HEK293 (cell line): ENCODE measurements at regions not wholly inside any gene's neighbourhood (a gene's known extent, or its start where the extent isn't known, plus 50 kb on each side); places are given as distances from the start of the nearest gene placed in this dataset.
A peak's percentile ranks its signal among the peaks of the same experiment; 100 is the strongest.

Source experiments
- CTCF ChIA-PET: fragments of 350-600 bp; formaldehyde crosslinking; extraction: SDS; loops from one replicate; lab custom pipeline; 2021; ENCODE audit warnings: antibody characterized with exemption; lab: Yijun Ruan, JAX
- POLR2A ChIA-PET: fragments of 300-600 bp; formaldehyde crosslinking; extraction: SDS; loops from one replicate; lab custom pipeline; 2020; ENCODE audit warnings: antibody characterized with exemption, inconsistent platforms; lab: Yijun Ruan, JAX
- H3K27ac ChIP-seq: fragments of 200-500 bp; sonication (Bioruptor generic); 2 replicates; pipeline ENCODE4 v1.5.1; 2014; ENCODE audit warnings: low read depth, low read length, control low read depth, inconsistent platforms; ENCODE audit errors: extremely low read depth
- H3K36me3 ChIP-seq, 2 experiments: fragments of 200-500 bp in 1 of 2; sonication (Bioruptor generic) in 1 of 2; 1 replicate in 1 of 2; 2 replicates in 1 of 2; pipeline ENCODE4 v1.5.1; 2014 to 2017; ENCODE audit warnings: inconsistent platforms in 2 of 2, low read length in 2 of 2; ENCODE audit not compliant: control insufficient read depth in 2 of 2, insufficient read depth in 1 of 2
- H3K4me1 ChIP-seq: fragments of 200-500 bp; sonication (Bioruptor generic); 2 replicates; pipeline ENCODE4 v1.5.1; 2014; ENCODE audit warnings: mild to moderate bottlenecking, low read length, inconsistent platforms; ENCODE audit not compliant: control insufficient read depth, insufficient read depth
- H3K4me3 ChIP-seq: 2 replicates; pipeline ENCODE4 v1.5.1; 2011; ENCODE audit warnings: low read depth, mild to moderate bottlenecking, control low read depth, low read length, moderate library complexity
- H3K9me3 ChIP-seq: fragments of 200-500 bp; sonication (Bioruptor generic); 2 replicates; pipeline ENCODE4 v1.5.1; 2014; ENCODE audit warnings: low read depth, low read length, inconsistent platforms; ENCODE audit not compliant: control insufficient read depth, insufficient read depth
- PRDM6 ChIP-seq: fragments of 450-650 bp; formaldehyde crosslinking; IDR thresholded peaks from 2 replicates; pipeline ENCODE4 v1.5.1; 2017; ENCODE audit warnings: missing biosample characterization, missing genetic modification characterization
- RBAK ChIP-seq: fragments of 450-650 bp; formaldehyde crosslinking; IDR thresholded peaks from 2 replicates; pipeline ENCODE4 v1.5.1; 2016; ENCODE audit warnings: missing biosample characterization, missing genetic modification characterization
- SCRT2 ChIP-seq: fragments of 450-650 bp; formaldehyde crosslinking; IDR thresholded peaks from 2 replicates; pipeline ENCODE4 v1.5.1; 2016; ENCODE audit warnings: missing biosample characterization, missing genetic modification characterization
- SP2 ChIP-seq: fragments of 450-650 bp; formaldehyde crosslinking; IDR thresholded peaks from 2 replicates; pipeline ENCODE4 v1.5.1; 2016; ENCODE audit warnings: missing biosample characterization, missing genetic modification characterization
- YY1 ChIP-seq: fragments of 450-650 bp; formaldehyde crosslinking; IDR thresholded peaks from 2 replicates; pipeline ENCODE4 v1.5.1; 2018; ENCODE audit warnings: missing biosample characterization, missing genetic modification characterization
- ZBTB1 ChIP-seq: fragments of 450-650 bp; formaldehyde crosslinking; IDR thresholded peaks from 2 replicates; pipeline ENCODE4 v1.5.1; 2016; ENCODE audit warnings: missing biosample characterization, missing genetic modification characterization
- ZBTB20 ChIP-seq: fragments of 450-650 bp; formaldehyde crosslinking; IDR thresholded peaks from 2 replicates; pipeline ENCODE4 v1.5.1; 2016; ENCODE audit warnings: missing biosample characterization, missing genetic modification characterization
- ZIC2 ChIP-seq: fragments of 450-650 bp; formaldehyde crosslinking; IDR thresholded peaks from 2 replicates; pipeline ENCODE4 v1.5.1; 2016; ENCODE audit warnings: missing biosample characterization, missing genetic modification characterization
- ZNF112 ChIP-seq: fragments of 450-650 bp; formaldehyde crosslinking; IDR thresholded peaks from 2 replicates; pipeline ENCODE4 v1.5.0; 2017; ENCODE audit warnings: missing biosample characterization, missing genetic modification characterization
- ZNF146 ChIP-seq: fragments of 450-650 bp; formaldehyde crosslinking; IDR thresholded peaks from 2 replicates; pipeline ENCODE4 v1.5.1; 2016; ENCODE audit warnings: missing biosample characterization, missing genetic modification characterization
- ZNF174 ChIP-seq: fragments of 450-650 bp; formaldehyde crosslinking; IDR thresholded peaks from 2 replicates; pipeline ENCODE4 v1.5.0; 2017; ENCODE audit warnings: missing biosample characterization, mild to moderate bottlenecking, missing genetic modification characterization
- ZNF175 ChIP-seq: fragments of 450-650 bp; formaldehyde crosslinking; IDR thresholded peaks from 2 replicates; pipeline ENCODE4 v1.5.1; 2016; ENCODE audit warnings: missing biosample characterization, missing genetic modification characterization
- ZNF311 ChIP-seq: fragments of 450-650 bp; formaldehyde crosslinking; IDR thresholded peaks from 2 replicates; pipeline ENCODE4 v1.5.1; 2017; ENCODE audit warnings: missing biosample characterization, missing genetic modification characterization, borderline replicate concordance
- ZNF335 ChIP-seq: fragments of 450-650 bp; formaldehyde crosslinking; conservative IDR thresholded peaks from 2 replicates; pipeline ENCODE4 v1.5.1; 2016; ENCODE audit warnings: missing biosample characterization, missing genetic modification characterization
- ZNF404 ChIP-seq: fragments of 450-650 bp; formaldehyde crosslinking; IDR thresholded peaks from 2 replicates; pipeline ENCODE4 v1.5.1; 2017; ENCODE audit warnings: missing biosample characterization, missing genetic modification characterization
- ZNF530 ChIP-seq: fragments of 450-650 bp; formaldehyde crosslinking; IDR thresholded peaks from 2 replicates; pipeline ENCODE4 v1.5.1; 2016; ENCODE audit warnings: low read depth, missing biosample characterization, missing genetic modification characterization
- ZNF555 ChIP-seq: fragments of 450-650 bp; formaldehyde crosslinking; conservative IDR thresholded peaks from 2 replicates; pipeline ENCODE4 v1.5.1; 2017; ENCODE audit warnings: missing biosample characterization, mild to moderate bottlenecking, missing genetic modification characterization, inconsistent platforms
- ZNF585B ChIP-seq: fragments of 450-650 bp; formaldehyde crosslinking; IDR thresholded peaks from 2 replicates; pipeline ENCODE4 v1.5.1; 2016; ENCODE audit warnings: missing biosample characterization, missing genetic modification characterization
- ZNF624 ChIP-seq: fragments of 450-650 bp; formaldehyde crosslinking; IDR thresholded peaks from 2 replicates; pipeline ENCODE4 v1.5.1; 2017; ENCODE audit warnings: missing biosample characterization, missing genetic modification characterization
- ZNF692 ChIP-seq: fragments of 450-650 bp; formaldehyde crosslinking; IDR thresholded peaks from 2 replicates; pipeline ENCODE4 v1.5.1; 2016; ENCODE audit warnings: missing biosample characterization, missing genetic modification characterization
- ZNF791 ChIP-seq: fragments of 450-650 bp; formaldehyde crosslinking; IDR thresholded peaks from 2 replicates; pipeline ENCODE4 v1.5.1; 2016; ENCODE audit warnings: missing biosample characterization, missing genetic modification characterization
- ZSCAN23 ChIP-seq: fragments of 450-650 bp; formaldehyde crosslinking; IDR thresholded peaks from 2 replicates; pipeline ENCODE4 v1.5.1; 2016; ENCODE audit warnings: missing biosample characterization, missing genetic modification characterization

- TF ChIP-seq RBAK (tag by site-specific recombination) (no peak), ZNF692 (tag by site-specific recombination) (no peak), ZNF791 (tag by site-specific recombination) (no peak), YY1 (tag by site-specific recombination) (no peak), SCRT2 (tag by site-specific recombination) (no peak), ZNF585B (no peak), ZNF555 (no peak), ZNF530 (tag by site-specific recombination) (no peak), ZBTB20 (tag by site-specific recombination) (no peak), ZNF112 (tag by site-specific recombination) (no peak)
- TF ChIP-seq, all 188 proteins: peak for 0
Measured at GRCh38 chr11:123330471-123330870, 99.6 kb upstream of the GRAMD1B start (continued).

GRCh38 chr11:123330071-123330470 lies 100.0 kb upstream of the GRAMD1B start:
- no peaks in the 10 kb centered on the region for H3K36me3 ChIP-seq
- CTCF ChIA-PET: interaction anchor here (0.8 to 1.1 kb wide), 2 partner anchors 17 to 22 kb away, joined by 4 to 5 read pairs; no protein-coding TSS in a partner anchor
- peaks cover 3% of the 10 kb centered on the region; the same call in 1 of the 2 replicates for H3K4me1 ChIP-seq
- no peaks in the 10 kb centered on the region for H3K9me3 ChIP-seq
- no peak overlapping the region for H3K27ac ChIP-seq
- TF ChIP-seq PRDM6 (tag by site-specific recombination) (peak; percentile 56), ZBTB20 (tag by site-specific recombination) (no peak), ZNF146 (tag by site-specific recombination) (no peak), ZNF175 (tag by site-specific recombination) (no peak)
- TF ChIP-seq, all 188 proteins: peak for 1
- no peak overlapping the region for H3K4me3 ChIP-seq
- POLR2A ChIA-PET: no interaction called here

- Histone ChIP-seq H3K9me3 (no peaks in the 10 kb centered on the region), H3K4me3 (no peak overlapping the region), H3K27ac (no peak overlapping the region), H3K36me3 (no peaks in the 10 kb centered on the region), H3K4me1 (peaks cover 6% of the 10 kb centered on the region; the same call in 1 of the 2 replicates)
- POLR2A ChIA-PET: interaction anchor here (0.9 kb wide), 1 partner anchor 9 kb away, joined by 3 read pairs; no protein-coding TSS in a partner anchor
- TF ChIP-seq ZNF624 (tag by site-specific recombination): no peak
- no peak for TF ChIP-seq ZNF335 (tag by site-specific recombination)
- no peak for TF ChIP-seq ZNF404 (tag by site-specific recombination)
- TF ChIP-seq ZNF174 (tag by site-specific recombination): no peak
- TF ChIP-seq ZBTB1: no peak
- TF ChIP-seq SP2: no peak
- TF ChIP-seq ZIC2: no peak
- TF ChIP-seq ZSCAN23: no peak
- no peak for TF ChIP-seq ZNF311 (tag by site-specific recombination)
- CTCF ChIA-PET: interaction anchor here (0.7 kb wide), 1 partner anchor 210 kb away, joined by 4 read pairs; no protein-coding TSS in a partner anchor
Measured at GRCh38 chr11:123328281-123328867, 101.7 kb upstream of the GRAMD1B start.
